Right lobe of liver (tissue), 4 donors: ENCODE measurements at regions not wholly inside any gene's neighbourhood (a gene's known extent, or its start where the extent isn't known, plus 50 kb on each side); places are given as distances from the start of the nearest gene placed in this dataset.

Experiments used
- POLR2A ChIP-seq: fragments of 450-650 bp; IDR thresholded peaks from one replicate; pipeline ENCODE4 v1.6.1; 2017; ENCODE audit warnings: antibody characterized with exemption, mild to moderate bottlenecking
- TF ChIP-seq, protein P1 (sequence below), 4 donors: fragments of 200-600 bp in 3 of 4; fragments of 450-650 bp in 1 of 4; IDR thresholded peaks; one replicate each; pipeline versions ENCODE4 v1.5.1 to v1.8.0; 2016 to 2022; ENCODE audit warnings: antibody characterized with exemption in 4 of 4, mild to moderate bottlenecking in 2 of 4
- donor health status: DM: no; HTN: no; CAD: no.
- donor health status: DM: no; HTN: no; CAD: no.
- donor health status: DM: no; HTN: yes; CAD: no.

DNA sequence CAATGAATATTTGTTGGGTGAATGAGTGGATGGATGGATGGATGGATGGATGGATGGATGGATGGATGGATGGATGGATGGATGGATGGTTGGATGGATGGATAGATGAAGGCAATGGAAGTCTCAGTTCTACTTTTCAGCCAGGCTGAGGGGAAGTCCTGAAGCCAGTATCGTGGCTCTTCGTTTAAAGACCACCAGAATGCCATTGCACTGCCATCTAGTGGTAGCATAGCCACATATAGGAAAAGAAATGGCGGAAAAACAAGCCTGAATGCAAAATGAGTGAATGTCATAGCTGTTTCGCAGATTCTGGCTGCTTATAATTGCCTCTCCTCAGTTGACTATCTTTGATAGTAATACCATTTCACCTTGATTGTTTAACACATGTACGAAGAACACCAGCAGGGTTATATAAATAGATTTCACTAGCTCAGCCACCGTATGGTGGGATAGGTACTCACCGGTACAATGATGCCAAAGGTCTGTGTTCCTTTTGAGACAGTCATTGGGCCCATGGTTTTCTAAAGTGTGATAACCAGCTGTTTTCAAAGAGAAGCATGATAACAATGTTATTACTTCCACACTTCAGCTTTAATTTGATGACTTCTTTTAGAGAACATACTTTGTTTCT is 62.3 kb upstream of the GREB1L start:
- TF ChIP-seq, protein P1, sequence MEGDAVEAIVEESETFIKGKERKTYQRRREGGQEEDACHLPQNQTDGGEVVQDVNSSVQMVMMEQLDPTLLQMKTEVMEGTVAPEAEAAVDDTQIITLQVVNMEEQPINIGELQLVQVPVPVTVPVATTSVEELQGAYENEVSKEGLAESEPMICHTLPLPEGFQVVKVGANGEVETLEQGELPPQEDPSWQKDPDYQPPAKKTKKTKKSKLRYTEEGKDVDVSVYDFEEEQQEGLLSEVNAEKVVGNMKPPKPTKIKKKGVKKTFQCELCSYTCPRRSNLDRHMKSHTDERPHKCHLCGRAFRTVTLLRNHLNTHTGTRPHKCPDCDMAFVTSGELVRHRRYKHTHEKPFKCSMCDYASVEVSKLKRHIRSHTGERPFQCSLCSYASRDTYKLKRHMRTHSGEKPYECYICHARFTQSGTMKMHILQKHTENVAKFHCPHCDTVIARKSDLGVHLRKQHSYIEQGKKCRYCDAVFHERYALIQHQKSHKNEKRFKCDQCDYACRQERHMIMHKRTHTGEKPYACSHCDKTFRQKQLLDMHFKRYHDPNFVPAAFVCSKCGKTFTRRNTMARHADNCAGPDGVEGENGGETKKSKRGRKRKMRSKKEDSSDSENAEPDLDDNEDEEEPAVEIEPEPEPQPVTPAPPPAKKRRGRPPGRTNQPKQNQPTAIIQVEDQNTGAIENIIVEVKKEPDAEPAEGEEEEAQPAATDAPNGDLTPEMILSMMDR (IDR thresholded peaks at IDR 0.05), result peak; percentile 47 to 64 (median 60)
- TF ChIP-seq POLR2A, result no peak
